Mammary epithelial cell (primary cell): ENCODE measurements at regions not wholly inside any gene's neighbourhood (a gene's known extent, or its start where the extent isn't known, plus 50 kb on each side); places are given as distances from the start of the nearest gene placed in this dataset.

Experiments used
- EZH2 ChIP-seq: IDR thresholded peaks from 2 replicates; pipeline ENCODE4 v1.6.1; 2012; ENCODE audit warnings: low read length, inconsistent platforms, borderline replicate concordance
- TF ChIP-seq, protein P1 (sequence below), 2 donors: IDR thresholded peaks in 1 of 2; conservative IDR thresholded peaks in 1 of 2; 2 replicates each; pipeline ENCODE4 v1.5.1; 2011 to 2012; ENCODE audit warnings: inconsistent platforms in 2 of 2, low read length in 2 of 2, mild to moderate bottlenecking in 2 of 2, control low read depth in 1 of 2, low read depth in 1 of 2; ENCODE audit not compliant: insufficient read depth in 1 of 2; ENCODE audit errors: extremely low read depth in 1 of 2

DNA sequence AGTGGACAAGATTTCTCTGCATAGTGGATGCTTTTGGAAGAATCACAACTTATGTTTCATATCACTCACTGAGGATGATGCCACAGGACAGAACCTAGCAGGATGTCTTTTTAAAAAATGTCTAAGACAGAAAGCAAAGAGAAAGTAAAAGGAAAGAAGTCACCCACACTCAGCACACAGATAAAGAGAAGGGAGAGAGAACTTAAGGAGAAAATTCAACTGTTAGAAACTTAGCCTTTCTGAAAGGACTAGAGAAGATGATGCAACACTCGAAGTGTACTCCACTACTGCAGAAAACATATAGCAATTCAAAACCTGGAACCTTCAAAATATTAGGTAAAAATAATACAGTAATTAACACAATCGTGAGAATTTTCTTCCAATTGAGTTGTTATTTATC lies 52.8 kb upstream of the STK26 start:
- TF ChIP-seq, protein P1, sequence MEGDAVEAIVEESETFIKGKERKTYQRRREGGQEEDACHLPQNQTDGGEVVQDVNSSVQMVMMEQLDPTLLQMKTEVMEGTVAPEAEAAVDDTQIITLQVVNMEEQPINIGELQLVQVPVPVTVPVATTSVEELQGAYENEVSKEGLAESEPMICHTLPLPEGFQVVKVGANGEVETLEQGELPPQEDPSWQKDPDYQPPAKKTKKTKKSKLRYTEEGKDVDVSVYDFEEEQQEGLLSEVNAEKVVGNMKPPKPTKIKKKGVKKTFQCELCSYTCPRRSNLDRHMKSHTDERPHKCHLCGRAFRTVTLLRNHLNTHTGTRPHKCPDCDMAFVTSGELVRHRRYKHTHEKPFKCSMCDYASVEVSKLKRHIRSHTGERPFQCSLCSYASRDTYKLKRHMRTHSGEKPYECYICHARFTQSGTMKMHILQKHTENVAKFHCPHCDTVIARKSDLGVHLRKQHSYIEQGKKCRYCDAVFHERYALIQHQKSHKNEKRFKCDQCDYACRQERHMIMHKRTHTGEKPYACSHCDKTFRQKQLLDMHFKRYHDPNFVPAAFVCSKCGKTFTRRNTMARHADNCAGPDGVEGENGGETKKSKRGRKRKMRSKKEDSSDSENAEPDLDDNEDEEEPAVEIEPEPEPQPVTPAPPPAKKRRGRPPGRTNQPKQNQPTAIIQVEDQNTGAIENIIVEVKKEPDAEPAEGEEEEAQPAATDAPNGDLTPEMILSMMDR (conservative IDR thresholded peaks at IDR 0.05 in 1 of 2, IDR thresholded peaks at IDR 0.05 in 1 of 2; ENCODE audit: extremely low read depth in 1 of 2, insufficient read depth in 1 of 2, low read depth in 1 of 2, low read length in 2 of 2) = no peak
- TF ChIP-seq EZH2 = no peak
